Retina (tissue), 1 donor: ENCODE measurements at regions not wholly inside any gene's neighbourhood (a gene's known extent, or its start where the extent isn't known, plus 50 kb on each side); places are given as distances from the start of the nearest gene placed in this dataset.
"Not testable (repeated sequence)": the region's sequence is repeated elsewhere in the genome, so short reads cannot be mapped to it uniquely, and the experiment has no call there.

Source experiments
- DNase-seq: peaks from one replicate; pipeline ENCODE4 v3.0.0-alpha.2; 2016

DNA sequence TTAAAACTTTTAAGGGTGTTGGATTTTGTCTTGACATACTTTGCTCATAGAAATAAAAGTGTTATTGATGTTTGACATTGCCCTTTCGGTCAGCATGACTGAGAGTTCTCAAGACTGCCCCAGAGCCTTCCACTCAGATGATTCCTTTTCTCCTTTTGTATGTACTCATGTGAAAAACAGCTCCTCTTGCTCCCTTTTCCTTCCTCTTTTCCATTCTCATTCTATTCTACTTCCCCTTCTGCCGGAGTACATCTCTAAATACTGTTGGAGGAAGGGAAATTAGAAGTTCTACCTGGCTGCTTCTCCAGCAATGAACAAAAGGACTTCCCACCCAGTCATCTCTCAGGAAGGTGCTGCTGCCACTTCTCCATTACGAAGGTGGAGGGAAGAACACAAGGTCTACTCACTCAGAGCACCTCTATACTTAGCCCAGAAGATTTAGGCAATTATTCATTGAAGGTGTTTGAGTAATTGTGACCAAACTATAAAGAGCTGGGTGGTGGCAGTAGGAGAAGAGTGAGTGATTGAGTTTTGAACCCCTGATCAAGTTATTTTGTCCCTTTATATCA is 163.8 kb upstream of the MBNL1 start:
- no peak for DNase-seq

DNA sequence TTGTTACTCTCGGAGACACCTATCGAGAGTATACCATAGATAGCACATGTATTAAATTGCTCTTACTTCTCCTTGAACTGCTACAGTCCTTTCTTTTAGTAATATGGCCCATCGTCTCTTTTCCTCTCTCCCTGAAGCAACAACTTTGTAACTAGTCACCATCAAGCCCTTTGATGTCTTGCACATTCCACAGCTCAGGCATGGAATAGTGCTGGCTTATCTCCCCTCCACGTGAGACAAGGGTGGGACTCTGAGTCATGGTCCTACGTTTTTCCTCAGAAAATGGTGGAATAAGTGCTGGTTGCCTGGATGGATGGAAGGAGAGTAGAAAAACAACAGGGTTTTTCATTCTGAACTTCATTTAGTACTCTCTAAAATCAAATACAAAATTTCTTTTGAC is 163.3 kb upstream of the MBNL1 start:
- no peak for DNase-seq

DNA sequence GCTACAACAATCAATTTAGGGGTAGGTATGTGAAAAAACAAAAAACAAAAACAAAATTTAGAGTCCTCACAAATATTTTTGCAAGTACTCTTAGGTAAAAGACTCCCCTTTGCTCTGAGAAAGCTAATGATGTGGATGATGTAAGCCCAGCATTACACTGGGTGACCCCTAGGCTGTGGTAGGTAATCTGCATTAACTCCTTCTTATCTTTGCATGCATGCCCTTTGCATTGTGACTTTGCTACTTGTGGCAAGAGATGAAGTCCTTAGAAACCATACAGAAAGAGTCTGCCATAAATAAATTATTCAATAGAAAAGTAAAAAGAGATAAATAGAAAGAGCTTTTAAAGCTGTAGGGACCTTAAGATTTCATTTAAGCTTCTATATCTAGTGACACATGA is 159.7 kb upstream of the MBNL1 start:
- no peak for DNase-seq

DNA sequence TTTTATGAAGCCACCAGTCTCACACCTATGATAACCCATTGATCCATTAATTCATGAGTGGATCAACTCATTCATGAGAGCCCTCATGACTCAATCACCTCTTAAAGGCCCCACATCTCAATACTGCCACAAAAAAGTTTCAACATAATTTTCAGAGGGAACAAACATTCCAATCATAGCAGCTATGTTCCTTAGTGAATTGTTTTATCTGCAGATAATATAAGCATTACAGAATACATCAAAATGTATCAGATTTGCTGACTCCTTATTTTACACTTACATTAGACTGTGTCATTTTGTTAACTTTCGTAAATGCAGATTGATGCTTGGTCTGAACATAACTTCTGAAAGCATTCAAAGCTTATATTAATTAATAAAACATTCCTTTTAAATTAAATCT is 155.3 kb upstream of the MBNL1 start:
- no peak for DNase-seq

DNA sequence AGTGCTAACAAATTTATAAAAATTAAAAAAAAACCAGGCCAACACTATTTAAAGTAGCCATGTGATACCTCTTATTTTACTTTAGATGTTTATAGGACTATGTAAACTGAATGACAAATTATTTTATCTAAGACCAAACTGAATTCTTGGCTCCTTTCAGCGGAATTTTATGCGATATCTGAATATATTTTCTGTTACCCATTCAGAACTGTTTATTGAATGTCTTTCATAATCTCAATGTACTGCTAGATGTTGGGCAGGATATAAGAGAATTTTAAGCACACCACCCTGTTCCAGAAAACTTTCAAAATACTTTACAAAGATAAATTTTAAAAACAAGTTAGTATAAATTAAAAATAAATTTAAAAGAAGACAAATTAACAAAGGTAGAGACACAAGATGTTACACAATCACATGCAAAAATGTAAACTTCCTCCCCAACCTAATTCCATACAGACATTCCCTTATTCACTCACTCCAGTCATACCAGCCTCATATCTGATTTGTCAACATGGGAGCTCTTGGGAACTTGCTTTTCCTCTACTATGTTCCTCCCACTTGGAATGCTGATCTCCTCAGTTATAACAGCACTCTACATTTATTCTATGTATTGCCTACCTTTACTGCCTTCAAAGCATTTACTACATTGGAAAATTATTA is 154.6 kb upstream of the MBNL1 start:
- no peak for DNase-seq

DNA sequence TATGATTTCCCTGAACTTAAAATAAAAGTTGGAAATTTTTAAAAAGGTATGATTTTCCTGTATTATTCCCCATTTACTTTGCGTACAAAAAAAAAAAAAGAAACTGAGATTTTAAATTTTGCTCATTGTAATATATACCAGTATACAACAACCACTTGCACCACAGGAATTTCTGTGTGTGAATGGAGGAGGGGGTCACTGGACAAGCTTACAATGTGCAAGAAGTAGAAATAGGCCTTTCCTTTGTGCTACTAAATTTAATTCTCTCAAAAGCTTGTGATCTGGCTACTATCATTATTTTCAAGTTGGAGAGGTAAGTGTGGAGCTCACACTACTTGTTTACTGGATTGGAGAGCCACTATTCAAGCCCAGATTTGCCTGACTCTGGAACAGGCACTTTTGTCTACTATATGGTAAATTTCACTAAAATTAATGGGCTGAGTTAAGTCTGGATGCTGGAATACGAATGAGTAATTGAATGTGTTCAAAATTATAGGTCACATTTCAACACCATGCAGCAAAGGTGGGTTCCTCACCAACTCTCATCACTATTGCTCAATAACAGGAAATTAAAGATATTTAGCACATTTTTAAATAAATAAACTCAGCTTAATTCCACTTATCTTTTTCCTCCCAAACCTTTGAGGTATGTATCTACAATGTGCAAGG is 148.0 kb upstream of the MBNL1 start:
- DNase-seq: no peak

DNA sequence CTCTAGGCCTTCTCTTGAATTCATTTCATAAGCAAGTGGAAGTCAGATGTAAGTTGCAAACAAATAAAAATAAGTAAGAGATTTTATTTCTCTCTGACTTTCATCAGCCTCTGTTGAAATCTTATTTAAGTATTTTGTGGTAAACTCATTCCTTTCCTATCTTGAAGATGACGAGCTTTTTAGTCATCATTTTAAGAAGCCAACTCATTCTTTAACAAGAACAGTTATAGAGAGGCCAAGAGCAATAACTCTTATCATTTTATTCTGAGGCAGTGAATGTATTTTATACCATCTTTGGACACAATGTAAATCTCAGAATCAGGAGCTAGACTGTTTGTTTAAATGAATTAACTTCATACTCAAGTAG is 147.5 kb upstream of the MBNL1 start:
- DNase-seq: no peak

DNA sequence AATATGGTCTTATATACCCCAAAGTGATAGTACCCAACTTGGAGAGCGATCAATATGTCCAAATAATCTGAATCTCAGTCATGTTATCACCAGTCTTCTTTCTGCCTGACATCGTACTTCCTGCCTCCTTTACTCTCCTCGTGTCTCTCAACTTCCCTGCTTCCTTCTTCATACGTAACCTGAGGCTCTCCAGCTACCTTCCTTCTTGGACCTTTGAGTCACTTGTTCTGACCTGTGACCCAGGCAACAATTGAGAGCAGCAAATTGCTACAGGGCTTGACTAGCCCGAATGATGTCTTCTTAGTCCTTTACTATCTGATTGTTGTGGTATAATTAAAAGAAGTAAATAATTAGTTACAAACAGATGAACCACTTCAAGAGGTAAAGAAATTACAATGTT is 145.9 kb upstream of the MBNL1 start:
- no peak for DNase-seq

DNA sequence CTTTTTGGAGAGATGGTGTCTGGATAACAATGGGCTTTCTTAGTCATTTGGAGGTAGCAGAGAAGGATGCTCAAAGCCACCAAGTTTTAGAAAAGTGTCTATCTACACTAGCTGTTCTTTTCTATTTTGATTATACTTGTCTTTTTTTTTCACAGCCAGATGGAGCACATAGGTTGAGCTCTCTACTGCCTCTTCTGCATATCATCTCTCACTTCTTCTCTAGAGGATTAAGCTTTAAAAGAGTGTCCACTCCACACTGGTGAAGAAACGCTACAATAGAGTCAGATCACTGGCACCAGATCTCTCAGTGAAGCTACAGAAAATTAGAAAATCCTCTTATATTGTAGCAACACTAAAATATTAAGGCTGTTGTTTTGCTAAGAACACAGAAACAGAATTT is 145.3 kb upstream of the MBNL1 start:
- DNase-seq: no peak

DNA sequence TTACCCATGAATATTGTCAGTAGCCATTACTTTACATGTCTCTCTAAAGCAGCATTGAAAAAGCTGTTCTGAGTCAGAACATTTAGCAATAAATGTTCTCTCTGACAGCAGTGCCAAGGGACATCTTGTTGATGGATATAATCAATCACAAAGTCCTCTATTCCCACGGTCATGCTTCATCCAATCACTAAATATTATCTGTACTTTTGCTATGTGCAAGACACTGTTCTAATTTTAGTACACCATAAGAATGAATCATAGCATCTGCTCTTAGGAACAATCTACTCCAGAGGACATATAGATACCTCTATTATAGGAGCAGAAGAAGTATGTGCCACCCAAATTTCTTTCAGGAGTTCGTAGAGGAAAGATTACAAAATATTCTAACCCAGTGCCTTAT is 142.5 kb upstream of the MBNL1 start:
- no peak for DNase-seq

DNA sequence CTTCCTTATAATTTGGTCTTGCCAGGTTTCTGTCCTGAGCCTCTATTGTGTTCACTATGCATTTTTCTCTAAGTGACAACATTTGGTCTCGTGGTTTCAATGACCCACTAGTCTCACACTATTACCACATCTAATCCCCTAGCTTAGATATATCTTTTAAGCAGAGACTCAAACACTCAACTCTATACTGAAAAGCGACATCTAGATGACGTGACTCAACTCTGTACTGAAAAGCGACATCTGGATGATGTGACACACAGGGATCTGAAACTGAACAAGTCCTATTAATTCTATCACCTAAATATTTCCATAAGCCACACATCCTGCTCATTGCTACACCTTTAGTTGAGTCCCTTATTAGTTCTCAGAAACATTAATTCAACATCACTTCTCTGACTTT is 141.7 kb upstream of the MBNL1 start:
- DNase-seq: no peak

DNA sequence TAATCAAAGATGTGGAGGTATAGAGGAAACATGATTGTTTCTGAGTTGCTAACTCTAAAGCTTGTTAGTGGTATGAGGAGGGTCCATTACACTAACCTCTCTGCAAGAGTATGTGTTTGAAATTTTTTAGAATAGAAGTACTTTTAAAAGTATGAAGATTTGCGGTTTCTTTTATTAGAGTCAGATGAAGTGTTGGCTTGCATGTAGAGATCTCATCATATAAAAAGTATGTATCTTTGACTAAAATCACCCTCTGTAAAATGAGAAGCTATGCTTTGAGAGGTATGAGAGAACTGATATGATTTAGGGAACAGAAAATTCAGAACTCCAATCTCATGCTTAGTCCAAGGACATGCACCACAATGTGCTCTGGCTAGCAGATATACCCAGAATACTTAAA is 140.4 kb upstream of the MBNL1 start:
- no peak for DNase-seq

DNA sequence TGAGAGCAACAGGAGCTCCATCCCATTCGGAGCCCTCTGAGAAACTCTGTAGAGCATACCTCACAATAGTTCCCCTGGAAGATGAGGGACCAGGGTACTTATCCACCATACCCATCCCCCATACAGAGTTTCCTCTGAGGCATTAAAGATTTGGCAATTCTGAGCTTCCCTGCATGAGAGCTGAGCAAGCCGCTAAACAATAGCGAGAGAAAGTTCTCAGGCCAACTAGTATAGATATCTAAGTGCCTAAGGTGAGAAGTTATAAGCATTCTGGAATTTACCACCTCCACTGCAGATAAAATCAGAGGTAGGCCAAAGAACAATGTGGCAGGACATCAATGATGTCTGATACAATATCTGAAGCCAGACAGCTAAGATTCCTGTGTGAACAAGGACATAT is 129.1 kb upstream of the MBNL1 start:
- DNase-seq: no peak

DNA sequence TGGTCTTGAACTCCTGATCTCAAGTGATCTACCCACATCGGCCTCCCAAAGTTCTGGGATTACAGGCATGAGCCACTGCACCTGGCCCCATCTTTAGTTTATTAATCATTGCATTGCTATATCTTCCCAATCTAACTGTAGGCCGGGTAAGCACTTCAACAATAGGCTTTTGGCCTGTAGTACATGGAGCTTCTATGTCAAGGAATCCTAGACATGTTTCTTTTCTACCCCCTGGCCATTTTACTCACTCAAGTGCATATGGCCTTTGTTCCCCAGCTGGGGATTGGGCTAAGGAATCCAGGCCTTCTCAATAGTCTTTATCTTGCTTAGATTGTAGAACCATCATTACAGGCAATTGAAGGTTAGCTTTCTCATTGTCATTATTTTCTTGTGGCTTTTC is 122.3 kb upstream of the MBNL1 start:
- DNase-seq: no peak

DNA sequence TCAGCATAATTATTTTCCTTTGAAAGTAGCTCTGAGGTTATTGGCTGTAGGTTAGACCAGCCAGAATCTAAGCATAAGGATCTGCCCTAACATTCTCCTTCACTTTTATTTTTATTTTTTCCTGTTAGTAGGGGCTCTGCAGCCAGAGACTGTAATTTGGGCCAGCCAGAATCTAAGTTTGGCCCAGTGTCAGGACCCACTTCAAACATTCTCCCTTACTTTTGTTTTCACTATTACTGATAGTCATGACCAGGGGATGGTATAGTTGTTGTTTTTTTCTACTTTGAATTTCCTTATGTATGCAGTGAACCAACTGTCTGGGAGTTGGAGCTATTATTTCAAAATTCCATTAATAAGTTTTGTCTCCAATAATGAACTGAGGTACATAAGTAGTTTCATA is 121.0 kb upstream of the MBNL1 start:
- DNase-seq: no peak

DNA sequence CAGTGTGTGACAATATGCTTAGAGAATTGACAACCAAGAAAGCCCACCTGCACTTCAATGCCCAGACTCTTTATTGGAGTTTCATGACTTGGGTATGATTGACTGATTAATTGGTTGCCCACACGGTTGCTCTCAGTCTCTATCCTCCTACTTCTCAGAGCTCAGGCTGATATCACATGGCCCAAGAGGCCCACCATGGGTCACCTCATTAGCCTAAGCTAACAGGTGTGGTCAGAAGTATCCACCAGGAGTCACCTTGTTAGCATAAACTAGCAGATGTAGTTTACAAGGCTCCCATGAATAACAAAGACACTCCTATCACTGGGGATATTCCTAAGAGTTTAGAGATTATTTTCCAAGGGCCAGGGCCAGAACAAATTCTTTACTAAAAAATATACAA is 120.2 kb upstream of the MBNL1 start:
- no peak for DNase-seq

DNA sequence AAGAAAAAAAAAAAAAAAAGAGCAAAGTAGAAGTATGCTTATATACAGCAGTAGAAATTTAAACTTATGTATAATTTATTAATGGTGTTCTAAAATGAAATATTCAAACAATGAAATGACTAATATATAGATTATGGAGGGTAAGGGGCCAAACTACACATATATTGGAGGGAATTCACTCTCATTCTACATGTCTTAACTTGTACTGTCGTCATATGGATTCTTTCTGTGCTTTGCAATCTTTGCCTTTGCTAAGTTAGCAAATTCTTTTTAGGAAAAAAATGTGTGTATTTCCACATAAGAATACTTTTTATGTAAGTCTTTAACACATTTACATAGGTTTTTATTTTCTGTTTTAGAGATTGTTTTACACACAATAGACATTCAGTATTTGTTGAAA is 118.9 kb upstream of the MBNL1 start:
- DNase-seq: no peak

DNA sequence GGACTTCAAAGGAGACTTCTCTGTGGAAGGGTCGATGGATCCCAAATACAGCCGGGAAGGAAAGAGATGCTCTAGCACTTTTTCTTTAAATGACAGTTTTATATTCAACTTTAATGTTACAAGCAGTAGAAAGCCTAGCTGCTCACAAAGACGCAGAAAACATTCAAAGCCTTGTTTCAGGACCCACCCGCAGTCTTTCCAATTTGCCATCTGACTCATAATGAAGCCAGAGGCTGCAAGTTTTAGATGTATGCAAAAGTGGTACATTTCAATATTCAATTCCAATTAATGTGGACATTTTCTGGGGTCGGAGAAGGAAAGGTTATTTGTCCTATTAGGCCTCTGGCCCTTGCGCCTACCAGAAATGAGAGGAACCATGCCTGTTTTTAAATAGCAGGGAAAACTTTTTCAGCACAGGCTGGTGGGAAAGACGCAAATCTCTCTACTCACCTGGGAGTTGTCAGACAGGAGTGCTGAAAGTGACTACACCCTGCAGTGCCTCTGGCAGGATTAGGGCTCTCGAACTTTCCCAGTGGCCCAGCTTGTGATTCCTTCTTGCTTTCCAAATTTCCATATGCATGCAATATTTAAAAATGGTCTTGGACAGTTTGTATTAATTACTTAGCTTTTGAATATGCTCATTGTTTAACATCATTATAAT is 117.4 kb upstream of the MBNL1 start:
- no peak for DNase-seq

DNA sequence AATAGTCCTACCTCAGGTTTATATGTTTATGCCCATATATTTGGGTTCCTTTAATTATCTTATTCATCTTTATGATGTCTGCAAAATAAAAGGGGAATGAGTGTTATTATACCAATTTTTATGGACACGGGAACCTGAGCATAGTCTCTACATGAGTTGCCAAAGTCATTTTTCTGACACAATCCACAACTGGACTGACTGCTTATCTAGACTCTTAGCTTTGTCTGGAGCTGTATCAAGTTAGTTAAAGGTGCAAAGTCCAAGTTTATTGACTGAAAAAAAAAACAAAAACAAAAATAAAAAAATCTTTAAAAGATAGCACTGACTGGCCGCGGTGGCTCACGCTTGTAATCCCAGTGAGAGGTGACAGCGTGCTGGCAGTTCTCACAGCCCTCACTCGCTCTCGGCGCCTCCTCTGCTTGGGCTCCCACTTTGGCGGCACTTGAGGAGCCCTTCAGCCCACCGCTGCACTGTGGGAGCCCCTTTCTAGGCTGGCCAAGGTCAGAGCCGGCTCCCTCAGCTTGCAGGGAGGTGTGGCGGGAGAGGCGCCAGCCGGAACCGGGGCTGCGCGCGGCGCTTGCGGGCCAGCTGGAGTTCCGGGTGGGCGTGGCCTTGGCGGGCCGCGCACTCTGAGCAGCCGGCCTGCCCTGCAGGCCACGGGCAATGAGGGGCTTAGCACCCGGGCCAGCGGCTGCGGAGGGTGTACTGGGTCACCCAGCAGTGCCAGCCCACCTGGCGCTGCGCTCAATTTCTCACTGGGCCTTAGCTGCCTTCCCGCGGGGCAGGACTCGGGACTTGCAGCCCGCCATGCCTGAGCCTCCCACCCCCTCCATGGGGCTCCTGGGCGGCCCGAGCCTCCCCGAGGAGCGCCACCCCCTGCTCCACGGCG is 116.6 kb upstream of the MBNL1 start:
- DNase-seq: not testable (repeated sequence)

DNA sequence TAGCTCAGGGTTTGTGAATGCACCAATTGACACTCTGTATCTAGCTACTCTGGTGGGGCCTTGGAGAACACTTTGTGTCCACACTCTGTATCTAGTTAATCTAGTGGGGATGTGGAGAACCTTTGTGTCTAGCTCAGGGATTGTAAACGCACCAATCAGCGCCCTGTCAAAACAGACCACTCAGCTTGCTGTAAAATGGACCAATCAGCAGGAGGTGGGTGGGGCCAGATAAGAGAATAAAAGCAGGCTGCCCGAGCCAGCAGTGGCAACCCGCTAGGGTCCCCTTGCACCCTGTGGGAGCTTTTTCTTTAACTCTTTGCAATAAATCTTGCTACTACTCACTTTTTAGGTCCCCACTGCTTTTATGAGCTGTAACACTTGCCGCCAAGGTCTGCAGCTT is 115.6 kb upstream of the MBNL1 start:
- not testable (repeated sequence) for DNase-seq

DNA sequence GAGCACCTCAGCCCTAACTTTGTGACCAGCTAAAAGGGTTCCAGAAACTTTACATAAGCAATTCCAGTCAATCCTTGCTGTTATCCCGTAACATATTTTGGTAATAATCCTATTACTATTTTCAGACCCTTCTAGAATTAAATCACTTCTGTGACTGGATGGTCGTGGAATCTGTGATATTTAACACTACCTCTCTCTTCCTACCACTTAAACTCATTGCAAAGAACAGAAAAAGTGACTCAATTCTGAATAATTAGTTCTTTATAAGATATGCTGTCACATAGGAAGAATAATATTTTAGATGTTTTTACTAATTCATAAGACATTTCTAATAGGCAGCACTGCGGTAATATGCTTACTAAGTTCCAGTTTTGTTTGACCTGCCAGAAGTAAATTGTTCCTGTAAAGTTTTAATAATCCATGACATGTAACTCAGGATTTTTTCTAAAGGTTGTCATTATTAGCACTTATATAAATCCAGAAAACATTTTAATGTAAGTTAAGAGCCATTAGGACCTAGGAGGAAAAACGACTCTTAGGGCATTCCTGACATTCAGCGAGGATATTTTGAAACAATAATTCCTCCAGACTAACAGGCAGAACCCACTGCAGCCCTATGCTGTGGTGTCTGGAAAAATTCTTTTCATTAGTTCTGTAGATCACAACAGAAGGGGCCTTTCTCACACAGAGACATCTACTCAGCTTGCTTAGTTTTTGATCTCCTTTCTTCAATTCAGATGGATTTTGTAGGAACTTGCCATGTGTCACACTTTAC is 113.3 kb upstream of the MBNL1 start:
- DNase-seq: no peak

DNA sequence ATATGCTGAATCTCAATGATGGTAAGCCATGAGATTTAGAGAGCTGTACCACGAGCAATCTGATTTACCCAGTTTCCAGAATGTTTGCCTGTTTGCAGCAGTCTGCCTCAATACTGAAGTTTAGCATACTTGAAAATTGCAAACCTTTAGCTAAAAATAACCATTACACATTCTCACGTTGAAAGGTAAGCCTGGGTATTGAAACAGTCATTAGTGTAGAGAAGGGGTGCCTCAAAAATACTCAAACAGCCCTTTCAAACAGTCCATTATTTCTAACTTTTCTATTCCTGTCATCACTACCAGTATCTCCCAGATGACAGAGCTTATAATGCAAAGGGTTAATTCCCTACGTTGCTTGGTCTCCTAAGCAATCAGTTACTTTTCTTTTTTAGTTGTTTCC is 111.8 kb upstream of the MBNL1 start:
- DNase-seq: no peak
